ENCODE measurements at regions not wholly inside any gene's neighbourhood (a gene's known extent, or its start where the extent isn't known, plus 50 kb on each side); places are given as distances from the start of the nearest gene placed in this dataset.
"Not testable (repeated sequence)": the region's sequence is repeated elsewhere in the genome, so short reads cannot be mapped to it uniquely, and the experiment has no call there.

GRCh38 chr5:124104344-124104743 is 592.4 kb downstream of the CSNK1G3 start:
- TF ChIP-seq Cebpa-rat (IDR thresholded peaks at IDR 0.05), result no peak
- H3K36me3 ChIP-seq, result no peaks in the 10 kb centered on the region
- no peaks in the 10 kb centered on the region for H4K20me1 ChIP-seq

DNA sequence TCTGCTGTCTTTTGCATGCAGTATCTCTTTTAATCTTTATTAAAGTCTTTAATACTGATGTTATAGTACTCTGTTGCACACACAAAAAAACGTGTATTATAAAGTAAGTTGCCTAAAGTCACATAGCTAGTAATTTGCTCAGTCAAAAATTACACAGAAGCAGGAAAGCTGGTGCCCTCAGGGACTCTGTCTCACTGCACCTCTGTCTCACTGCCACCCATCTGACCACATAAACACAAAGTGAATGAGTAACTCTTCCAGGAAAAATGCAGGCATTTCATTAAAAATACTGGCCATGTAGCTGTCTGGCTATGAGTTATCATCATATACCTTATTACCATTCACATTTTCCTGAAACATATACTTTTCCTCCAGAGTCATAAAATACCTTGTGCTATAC is 591.7 kb downstream of the CSNK1G3 start:
- no peaks in the 10 kb centered on the region for H3K4me1 ChIP-seq
- H3K36me3 ChIP-seq, result no peaks in the 10 kb centered on the region
- H3K4me3 ChIP-seq, result no peak overlapping the region
- H3K4me2 ChIP-seq, result no peak overlapping the region
- H3K9ac ChIP-seq, result no peak overlapping the region
- H3K27me3 ChIP-seq, result no peaks in the 10 kb centered on the region
- no peak for TF ChIP-seq Cebpa-rat (IDR thresholded peaks at IDR 0.05)
- no peaks in the 10 kb centered on the region for H3K9me3 ChIP-seq (replicated peaks in 1 of 11)
- H3K27ac ChIP-seq, result no peak overlapping the region
- H4K20me1 ChIP-seq, result no peaks in the 10 kb centered on the region

More at GRCh38 chr5:124104344-124104743, 592.4 kb downstream of the CSNK1G3 start:
- Histone ChIP-seq H3K27me3 (no peaks in the 10 kb centered on the region), H3K4me2 (no peak overlapping the region), H3K4me3 (no peak overlapping the region), H3K27ac (no peak overlapping the region), H3K4me1 (no peaks in the 10 kb centered on the region), H3K9ac (no peak overlapping the region), H3K9me3 (replicated peaks in 1 of 11) (no peaks in the 10 kb centered on the region)

DNA sequence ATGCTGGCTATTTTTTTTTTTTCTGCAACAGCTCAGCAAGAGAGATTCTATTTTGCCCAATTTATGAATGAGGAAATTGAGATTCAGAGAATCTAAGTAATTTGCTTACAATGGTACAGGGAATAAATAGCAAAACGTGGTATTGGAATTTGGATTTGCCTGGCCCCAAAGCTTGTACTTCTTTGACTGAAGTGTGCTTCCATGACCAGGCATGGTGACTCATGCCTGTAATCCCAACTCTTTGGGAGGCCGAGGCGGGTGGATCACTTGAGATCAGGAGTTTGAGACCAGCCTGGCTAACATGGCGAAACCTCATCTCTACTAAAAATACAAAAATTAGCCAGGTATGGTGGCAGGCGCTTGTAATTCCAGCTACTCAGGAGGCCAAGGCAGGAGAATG is 591.1 kb downstream of the CSNK1G3 start:
- H3K4me3 ChIP-seq; H3K27me3 ChIP-seq; H3K27ac ChIP-seq; H3K9me3 ChIP-seq (replicated peaks in 1 of 11); H3K4me2 ChIP-seq; H3K36me3 ChIP-seq; H3K9ac ChIP-seq; H4K20me1 ChIP-seq; H3K4me1 ChIP-seq: not testable (repeated sequence)

- Histone ChIP-seq H3K4me1 (no peaks in the 10 kb centered on the region), H3K9me3 (replicated peaks in 1 of 11) (no peaks in the 10 kb centered on the region), H3K4me3 (no peak overlapping the region), H3K9ac (no peak overlapping the region), H3K27ac (no peak overlapping the region), H4K20me1 (no peaks in the 10 kb centered on the region), H3K27me3 (no peaks in the 10 kb centered on the region), H3K36me3 (no peaks in the 10 kb centered on the region), H3K4me2 (no peak overlapping the region)
- no peak for TF ChIP-seq Cebpa-rat (IDR thresholded peaks at IDR 0.05)
Measured at GRCh38 chr5:124102486-124102885, 590.5 kb downstream of the CSNK1G3 start.

- no peak overlapping the region for H3K27ac ChIP-seq
- H3K9me3 ChIP-seq (replicated peaks in 1 of 11), result peaks cover 0 to 7% (median 0%) of the 10 kb centered on the region in 11 experiments; a peak in 2 of 22 replicates
- H3K27me3 ChIP-seq, result no peaks in the 10 kb centered on the region
- no peaks in the 10 kb centered on the region for H4K20me1 ChIP-seq
- no peaks in the 10 kb centered on the region for H3K36me3 ChIP-seq
- H3K4me1 ChIP-seq, result no peaks in the 10 kb centered on the region
- H3K4me2 ChIP-seq, result no peak overlapping the region
- no peak for TF ChIP-seq Cebpa-rat (IDR thresholded peaks at IDR 0.05)
- no peak overlapping the region for H3K9ac ChIP-seq
- H3K4me3 ChIP-seq, result no peak overlapping the region
Measured at GRCh38 chr5:124093658-124094057, 581.7 kb downstream of the CSNK1G3 start.

DNA sequence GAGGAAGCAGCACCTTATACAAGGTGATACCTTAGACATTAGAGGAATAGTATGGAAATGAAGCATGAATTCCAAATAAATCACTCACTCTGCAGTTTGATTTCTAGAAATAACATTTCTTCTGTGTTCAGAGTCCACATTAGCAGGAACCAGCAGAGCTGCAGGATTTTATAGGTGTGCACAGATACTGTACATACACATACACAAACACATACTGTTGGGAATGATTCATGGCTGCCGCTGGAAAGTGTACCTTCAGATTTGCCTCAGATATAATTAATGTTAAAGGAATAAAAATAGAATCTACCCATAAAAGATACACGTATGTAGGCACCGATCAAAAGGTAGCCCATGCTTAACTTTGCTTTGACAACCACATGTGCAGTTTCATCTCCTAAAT is 578.1 kb downstream of the CSNK1G3 start:
- no peaks in the 10 kb centered on the region for H3K36me3 ChIP-seq

DNA sequence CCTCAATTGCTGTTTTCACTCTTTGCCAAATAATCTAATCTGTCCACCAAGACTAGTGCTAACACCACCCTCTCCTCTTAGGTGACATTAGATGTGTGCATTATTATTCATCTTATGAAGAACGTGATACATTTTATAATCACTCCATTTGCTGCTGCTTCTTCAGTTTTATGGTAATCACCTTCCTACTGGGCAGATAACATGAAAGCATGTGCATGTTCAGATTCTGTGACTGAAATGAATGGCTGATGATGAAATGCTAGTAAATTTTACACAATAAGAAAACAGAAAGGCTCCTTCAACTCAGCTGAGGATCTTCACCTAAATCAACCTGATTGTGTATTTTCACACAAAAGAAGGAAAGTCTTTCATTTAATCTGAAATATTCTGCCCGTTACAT is 577.6 kb downstream of the CSNK1G3 start:
- H3K27me3 ChIP-seq, result no peaks in the 10 kb centered on the region
- no peak overlapping the region for H3K27ac ChIP-seq
- H3K36me3 ChIP-seq, result no peaks in the 10 kb centered on the region
- H3K4me1 ChIP-seq, result no peaks in the 10 kb centered on the region
- no peak overlapping the region for H3K9ac ChIP-seq
- H3K4me2 ChIP-seq, result no peak overlapping the region
- H3K4me3 ChIP-seq, result no peak overlapping the region
- no peaks in the 10 kb centered on the region for H4K20me1 ChIP-seq
- H3K9me3 ChIP-seq (replicated peaks in 1 of 11), result peaks cover 0 to 7% (median 0%) of the 10 kb centered on the region in 11 experiments; a peak in 2 of 22 replicates
- no peak for TF ChIP-seq Cebpa-rat (IDR thresholded peaks at IDR 0.05)

More for the DNA sequence above, 578.1 kb downstream of the CSNK1G3 start:
- TF ChIP-seq Cebpa-rat (IDR thresholded peaks at IDR 0.05), result no peak
- Histone ChIP-seq H3K4me3 (no peak overlapping the region), H3K4me1 (no peaks in the 10 kb centered on the region), H3K4me2 (no peak overlapping the region), H4K20me1 (no peaks in the 10 kb centered on the region), H3K27ac (no peak overlapping the region), H3K9ac (no peak overlapping the region), H3K9me3 (replicated peaks in 1 of 11) (peaks cover 0 to 7% (median 0%) of the 10 kb centered on the region in 11 experiments; a peak in 2 of 22 replicates), H3K27me3 (no peaks in the 10 kb centered on the region)

DNA sequence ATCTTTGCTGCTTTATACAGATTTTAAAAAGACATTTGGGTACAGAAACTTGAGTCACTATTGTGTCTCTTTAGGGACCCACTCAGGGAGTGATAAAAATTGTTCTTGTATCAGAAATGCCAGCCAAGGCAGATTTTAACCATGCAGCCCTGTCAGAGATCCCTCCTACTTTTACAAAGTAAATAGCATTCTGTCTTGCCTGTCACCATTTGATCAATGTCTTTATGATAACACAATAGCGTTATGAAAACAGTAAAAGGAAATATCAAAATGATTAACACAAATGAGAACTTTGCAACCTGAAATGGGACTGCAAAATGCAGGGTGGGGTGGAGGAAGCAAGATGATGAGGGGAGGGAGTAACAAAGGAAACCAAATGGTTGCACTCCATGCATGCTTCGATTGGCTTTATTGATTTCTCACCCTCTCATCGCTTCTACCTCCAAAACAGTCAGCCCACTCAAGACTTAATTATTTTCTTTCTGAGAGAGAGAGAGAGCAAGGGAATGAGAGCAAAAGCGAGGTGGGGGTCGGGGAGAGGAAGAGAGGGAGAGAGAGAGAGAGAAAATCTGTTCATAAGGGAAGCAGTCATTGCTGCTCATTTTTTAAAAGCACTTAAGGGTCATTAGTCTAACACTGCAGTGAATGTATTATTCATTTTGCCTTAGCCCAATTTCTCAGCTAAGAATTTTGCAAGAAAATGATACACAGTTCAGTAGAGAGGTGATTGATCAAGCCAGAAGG is 576.5 kb downstream of the CSNK1G3 start:
- Histone ChIP-seq H3K4me1 (no peaks in the 10 kb centered on the region), H3K9me3 (replicated peaks in 1 of 11) (peaks cover 0 to 7% (median 0%) of the 10 kb centered on the region in 11 experiments; a peak in 2 of 22 replicates), H3K9ac (no peak overlapping the region), H3K27me3 (no peaks in the 10 kb centered on the region), H3K27ac (no peak overlapping the region), H3K4me2 (no peak overlapping the region), H4K20me1 (no peaks in the 10 kb centered on the region), H3K4me3 (no peak overlapping the region), H3K36me3 (no peaks in the 10 kb centered on the region)
- no peak for TF ChIP-seq Cebpa-rat (IDR thresholded peaks at IDR 0.05)

- no peaks in the 10 kb centered on the region for H3K4me1 ChIP-seq
- no peak overlapping the region for H3K27ac ChIP-seq
- H3K36me3 ChIP-seq, result no peaks in the 10 kb centered on the region
- H3K4me2 ChIP-seq, result no peak overlapping the region
- H3K9me3 ChIP-seq (replicated peaks in 1 of 11), result peaks cover 0 to 4% (median 0%) of the 10 kb centered on the region in 11 experiments; a peak in 2 of 22 replicates
- no peak overlapping the region for H3K9ac ChIP-seq
- no peaks in the 10 kb centered on the region for H4K20me1 ChIP-seq
- no peak for TF ChIP-seq Cebpa-rat (IDR thresholded peaks at IDR 0.05)
- H3K27me3 ChIP-seq, result no peaks in the 10 kb centered on the region
- H3K4me3 ChIP-seq, result no peak overlapping the region
Measured at GRCh38 chr5:124087752-124088151, 575.8 kb downstream of the CSNK1G3 start.

GRCh38 chr5:124080256-124080655 is 568.3 kb downstream of the CSNK1G3 start:
- Histone ChIP-seq H3K4me2 (no peak overlapping the region), H3K4me3 (no peak overlapping the region), H3K9me3 (replicated peaks in 1 of 11) (peaks cover 0 to 9% (median 7%) of the 10 kb centered on the region in 11 experiments; a peak in 9 of 22 replicates), H3K27ac (no peak overlapping the region), H3K27me3 (no peaks in the 10 kb centered on the region), H3K4me1 (no peaks in the 10 kb centered on the region), H3K9ac (no peak overlapping the region), H3K36me3 (no peaks in the 10 kb centered on the region), H4K20me1 (no peaks in the 10 kb centered on the region)
- no peak for TF ChIP-seq Cebpa-rat (IDR thresholded peaks at IDR 0.05)
